HCT116 (cell line): ENCODE measurements at regions not wholly inside any gene's neighbourhood (a gene's known extent, or its start where the extent isn't known, plus 50 kb on each side); places are given as distances from the start of the nearest gene placed in this dataset.

Experiments used
- ATAC-seq: fragments of 200-7000 bp; cut with Tn5 transposase; 2 replicates; pipeline ENCODE4 v1.9.1; 2020; ENCODE audit warnings: mild to moderate bottlenecking, moderate library complexity
- BruUV-seq: library from RNA; stranded (reverse); fragments of 400-500 nt; replicated peaks from 2 replicates; lab custom pipeline; 2021; lab: Mats Ljungman, UMichigan
- CTCF ChIA-PET: fragments of 300-600 bp; sonication (Branson Sonifier 250); formaldehyde crosslinking; loops from one replicate; lab custom pipeline; 2021; ENCODE audit warnings: antibody characterized with exemption; lab: Charles Lee
- POLR2A ChIA-PET: fragments of 300-600, 350-600 bp; sonication (Branson Sonifier 250); formaldehyde crosslinking; loops from one replicate; lab custom pipeline; 2021; ENCODE audit warnings: antibody characterized with exemption; lab: Charles Lee
- RAD21 ChIA-PET, 2 experiments: fragments of 300-600 bp; sonication (Branson Sonifier 250); formaldehyde crosslinking; loops; one replicate each; lab custom pipeline; 2023; ENCODE audit warnings: low total read pairs in 2 of 2; ENCODE audit not compliant: uncharacterized antibody in 2 of 2, unreplicated experiment in 2 of 2, low non-redundant PET in 1 of 2; lab: Charles Lee
- DNase-seq: peaks from one replicate; pipeline ENCODE4 v3.0.0-alpha.2; 2010; ENCODE audit warnings: low read depth, low spot score
- H2AFZ ChIP-seq: fragments of 200-600 bp; shearing (Covaris generic), sonication (generic); 2 replicates; pipeline ENCODE4 v1.6.1; 2017; ENCODE audit warnings: low read depth, mixed run types, mixed read lengths, antibody characterized with exemption, low read length; ENCODE audit not compliant: poor library complexity, severe bottlenecking
- H3K27ac ChIP-seq: 2 replicates; pipeline ENCODE4 v1.5.1; 2012; ENCODE audit warnings: low read depth, low read length
- H3K27me3 ChIP-seq: fragments of 200-600 bp; sonication (generic); 2 replicates; pipeline ENCODE4 v1.6.1; 2016; ENCODE audit warnings: mixed run types, low read length, mixed read lengths; ENCODE audit not compliant: insufficient read depth
- H3K36me3 ChIP-seq, 2 experiments: fragments of 200-500 bp in 1 of 2; fragments of 200-600 bp in 1 of 2; sonication (Bioruptor generic) in 1 of 2; sonication (generic) in 1 of 2; 2 replicates each; pipeline versions ENCODE4 v1.5.1 to v1.6.1; 2014 to 2016; ENCODE audit warnings: low read length in 2 of 2, inconsistent platforms in 1 of 2, mixed read lengths in 1 of 2, mixed run types in 1 of 2; ENCODE audit not compliant: insufficient read depth in 2 of 2, control insufficient read depth in 1 of 2
- H3K4me1 ChIP-seq, 2 experiments: fragments of 200-600 bp in 1 of 2; sonication (generic) in 1 of 2; 2 replicates each; pipeline versions ENCODE4 v1.5.1 to v1.6.1; 2012 to 2017; ENCODE audit warnings: low read length in 2 of 2, inconsistent platforms in 1 of 2, mild to moderate bottlenecking in 1 of 2, mixed read lengths in 1 of 2, mixed run types in 1 of 2, moderate library complexity in 1 of 2; ENCODE audit not compliant: insufficient read depth in 2 of 2, control insufficient read depth in 1 of 2
- H3K4me2 ChIP-seq: fragments of 200-600 bp; sonication (generic); 2 replicates; pipeline ENCODE4 v1.6.1; 2017; ENCODE audit warnings: mixed run types, low read length, mixed read lengths
- H3K4me3 ChIP-seq, 2 experiments: fragments of 200-600 bp in 1 of 2; sonication (generic) in 1 of 2; replicated peaks in 1 of 2; 2 replicates each; pipeline ENCODE4 v1.5.1; 2011 to 2016; ENCODE audit warnings: low read length in 2 of 2, control low read depth in 1 of 2, low read depth in 1 of 2, mild to moderate bottlenecking in 1 of 2, mixed read lengths in 1 of 2, mixed run types in 1 of 2
- H3K79me2 ChIP-seq: fragments of 200-600 bp; sonication (generic); 2 replicates; pipeline ENCODE4 v1.6.1; 2017; ENCODE audit warnings: mild to moderate bottlenecking, mixed run types, low read length, moderate library complexity, mixed read lengths; ENCODE audit not compliant: insufficient read depth
- H3K9ac ChIP-seq: fragments of 200-600 bp; sonication (generic); 2 replicates; pipeline ENCODE4 v1.6.1; 2016; ENCODE audit warnings: low read length, mixed read lengths
- H3K9me2 ChIP-seq: fragments of 200-600 bp; sonication (generic), shearing (Covaris generic); 2 replicates; pipeline ENCODE4 v1.6.1; 2017; ENCODE audit warnings: mixed run types, mild to moderate bottlenecking, moderate library complexity; ENCODE audit not compliant: insufficient read depth
- H3K9me3 ChIP-seq, 2 experiments: fragments of 200-500 bp in 1 of 2; fragments of 200-600 bp in 1 of 2; sonication (Bioruptor generic) in 1 of 2; sonication (generic) in 1 of 2; 2 replicates each; pipeline ENCODE4 v1.6.1; 2014 to 2017; ENCODE audit warnings: low read length in 2 of 2, mixed read lengths in 2 of 2, inconsistent platforms in 1 of 2, low read depth in 1 of 2, mild to moderate bottlenecking in 1 of 2, mixed run types in 1 of 2, moderate library complexity in 1 of 2; ENCODE audit not compliant: control insufficient read depth in 1 of 2, insufficient read depth in 1 of 2
- H4K20me1 ChIP-seq: fragments of 200-600 bp; sonication (generic), shearing (Covaris generic); 2 replicates; pipeline ENCODE4 v1.6.1; 2017; ENCODE audit warnings: mixed run types, mild to moderate bottlenecking, moderate library complexity; ENCODE audit not compliant: insufficient read depth
- POLR2A ChIP-seq: IDR thresholded peaks from 2 replicates; pipeline ENCODE4 v1.7.0; 2011; ENCODE audit warnings: borderline replicate concordance; ENCODE audit not compliant: insufficient read depth, insufficient read length; ENCODE audit errors: extremely low read depth
- TCF7L2 ChIP-seq: IDR thresholded peaks from 2 replicates; pipeline ENCODE4 v1.7.0; 2011; ENCODE audit warnings: borderline replicate concordance, inconsistent platforms; ENCODE audit not compliant: insufficient read depth, insufficient read length; ENCODE audit errors: extremely low read depth
- ZNF274 ChIP-seq: fragments of 200-500 bp; sonication (Bioruptor generic); IDR thresholded peaks from 2 replicates; pipeline ENCODE4 v1.6.1; 2014; ENCODE audit warnings: mild to moderate bottlenecking, low read depth, low read length, inconsistent platforms
- intact Hi-C: fragments of 100-400 bp; cut with micrococcal nuclease; formaldehyde crosslinking; loops from 2 replicates; pipeline ENCODE4 v1.10.0; 2022
- TF ChIP-seq, protein P1 (sequence below): IDR thresholded peaks from 2 replicates; pipeline ENCODE4 v1.6.1; 2011; ENCODE audit warnings: mild to moderate bottlenecking, low read length, moderate library complexity; ENCODE audit not compliant: insufficient replicate concordance; ENCODE audit errors: extremely low read depth
- TF ChIP-seq, protein P2 (sequence below): IDR thresholded peaks from 2 replicates; pipeline ENCODE4 v1.6.1; 2012

DNA sequence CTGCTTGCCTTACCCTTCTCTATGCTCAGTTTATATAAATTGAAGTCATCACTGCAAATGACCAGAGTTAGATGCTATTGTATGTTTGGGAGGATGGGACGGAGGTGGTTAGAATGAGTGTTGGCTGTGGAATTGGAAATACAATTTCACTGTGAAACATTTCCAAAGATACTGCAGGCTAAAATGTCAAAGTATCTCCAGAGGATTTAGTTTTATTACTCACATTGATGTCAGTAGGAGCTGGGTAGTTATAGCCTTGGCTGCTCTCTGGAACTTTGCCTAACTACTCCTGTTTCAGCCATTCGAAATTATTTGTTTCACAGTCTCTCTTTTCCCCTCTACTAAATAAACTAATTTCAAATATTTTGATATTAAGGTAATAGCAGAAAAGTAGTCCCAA lies 92.6 kb upstream of the PPP3CA start (continued):
- TF ChIP-seq, protein P1, sequence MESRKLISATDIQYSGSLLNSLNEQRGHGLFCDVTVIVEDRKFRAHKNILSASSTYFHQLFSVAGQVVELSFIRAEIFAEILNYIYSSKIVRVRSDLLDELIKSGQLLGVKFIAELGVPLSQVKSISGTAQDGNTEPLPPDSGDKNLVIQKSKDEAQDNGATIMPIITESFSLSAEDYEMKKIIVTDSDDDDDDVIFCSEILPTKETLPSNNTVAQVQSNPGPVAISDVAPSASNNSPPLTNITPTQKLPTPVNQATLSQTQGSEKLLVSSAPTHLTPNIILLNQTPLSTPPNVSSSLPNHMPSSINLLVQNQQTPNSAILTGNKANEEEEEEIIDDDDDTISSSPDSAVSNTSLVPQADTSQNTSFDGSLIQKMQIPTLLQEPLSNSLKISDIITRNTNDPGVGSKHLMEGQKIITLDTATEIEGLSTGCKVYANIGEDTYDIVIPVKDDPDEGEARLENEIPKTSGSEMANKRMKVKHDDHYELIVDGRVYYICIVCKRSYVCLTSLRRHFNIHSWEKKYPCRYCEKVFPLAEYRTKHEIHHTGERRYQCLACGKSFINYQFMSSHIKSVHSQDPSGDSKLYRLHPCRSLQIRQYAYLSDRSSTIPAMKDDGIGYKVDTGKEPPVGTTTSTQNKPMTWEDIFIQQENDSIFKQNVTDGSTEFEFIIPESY: no peak
- no peak for TF ChIP-seq ZNF274
- no peak for TF ChIP-seq TCF7L2
- no peak for TF ChIP-seq POLR2A
- TF ChIP-seq, protein P2, sequence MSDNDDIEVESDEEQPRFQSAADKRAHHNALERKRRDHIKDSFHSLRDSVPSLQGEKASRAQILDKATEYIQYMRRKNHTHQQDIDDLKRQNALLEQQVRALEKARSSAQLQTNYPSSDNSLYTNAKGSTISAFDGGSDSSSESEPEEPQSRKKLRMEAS: no peak

DNA sequence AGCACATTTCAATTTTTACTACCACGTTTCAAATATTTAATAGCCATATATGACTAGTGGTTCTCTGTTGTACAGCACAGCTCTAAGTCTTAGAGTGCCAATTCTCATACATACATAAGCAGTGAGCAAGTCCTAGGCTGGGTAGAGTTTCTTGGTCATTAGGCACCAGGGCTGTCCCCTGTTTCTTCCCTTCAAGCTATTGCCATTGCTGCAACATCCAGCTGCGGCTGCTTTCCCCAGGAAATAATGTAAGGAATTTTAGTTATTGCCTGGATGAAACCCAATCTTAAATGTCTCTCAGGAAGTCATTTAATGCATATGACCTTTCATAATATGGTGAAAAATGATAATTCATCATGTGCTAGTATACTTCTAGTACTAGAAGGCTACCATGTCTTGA lies 74.1 kb upstream of the PPP3CA start:
- no peak overlapping the region for H3K9ac ChIP-seq
- H3K36me3 ChIP-seq: no peaks in the 10 kb centered on the region
- H3K27me3 ChIP-seq: no peaks in the 10 kb centered on the region
- H3K4me2 ChIP-seq: no peak overlapping the region
- H3K9me2 ChIP-seq: no peaks in the 10 kb centered on the region
- H3K4me1 ChIP-seq: no peaks in the 10 kb centered on the region
- TF ChIP-seq, protein P1: no peak
- no peak for ATAC-seq
- ChIA-PET POLR2A (no interaction called here), RAD21 (no interaction called here), CTCF (no interaction called here)
- no peaks in the 10 kb centered on the region for H4K20me1 ChIP-seq
- intact Hi-C loops: no loop called here
- no peak overlapping the region for H3K4me3 ChIP-seq
- no peak for DNase-seq
- no TSS peak for BruUV-seq
- no peak overlapping the region for H3K27ac ChIP-seq
- H3K79me2 ChIP-seq: no peaks in the 10 kb centered on the region
- no peaks in the 10 kb centered on the region for H3K9me3 ChIP-seq
- peak overlapping the region; percentile 64 for H2AFZ ChIP-seq
